ENCODE measurements at regions not wholly inside any gene's neighbourhood (a gene's known extent, or its start where the extent isn't known, plus 50 kb on each side); places are given as distances from the start of the nearest gene placed in this dataset.

GRCh38 chr5:114311281-114311680 is 50.6 kb upstream of the KCNN2 start:
- TF ChIP-seq, protein P1, sequence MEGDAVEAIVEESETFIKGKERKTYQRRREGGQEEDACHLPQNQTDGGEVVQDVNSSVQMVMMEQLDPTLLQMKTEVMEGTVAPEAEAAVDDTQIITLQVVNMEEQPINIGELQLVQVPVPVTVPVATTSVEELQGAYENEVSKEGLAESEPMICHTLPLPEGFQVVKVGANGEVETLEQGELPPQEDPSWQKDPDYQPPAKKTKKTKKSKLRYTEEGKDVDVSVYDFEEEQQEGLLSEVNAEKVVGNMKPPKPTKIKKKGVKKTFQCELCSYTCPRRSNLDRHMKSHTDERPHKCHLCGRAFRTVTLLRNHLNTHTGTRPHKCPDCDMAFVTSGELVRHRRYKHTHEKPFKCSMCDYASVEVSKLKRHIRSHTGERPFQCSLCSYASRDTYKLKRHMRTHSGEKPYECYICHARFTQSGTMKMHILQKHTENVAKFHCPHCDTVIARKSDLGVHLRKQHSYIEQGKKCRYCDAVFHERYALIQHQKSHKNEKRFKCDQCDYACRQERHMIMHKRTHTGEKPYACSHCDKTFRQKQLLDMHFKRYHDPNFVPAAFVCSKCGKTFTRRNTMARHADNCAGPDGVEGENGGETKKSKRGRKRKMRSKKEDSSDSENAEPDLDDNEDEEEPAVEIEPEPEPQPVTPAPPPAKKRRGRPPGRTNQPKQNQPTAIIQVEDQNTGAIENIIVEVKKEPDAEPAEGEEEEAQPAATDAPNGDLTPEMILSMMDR (IDR thresholded peaks at IDR 0.05), result no peak
- TF ChIP-seq POLR2A (IDR thresholded peaks at IDR 0.05), result no peak
